Left renal pelvis (tissue), 4 donors: ENCODE measurements at regions not wholly inside any gene's neighbourhood (a gene's known extent, or its start where the extent isn't known, plus 50 kb on each side); places are given as distances from the start of the nearest gene placed in this dataset.
"Not testable (repeated sequence)": the region's sequence is repeated elsewhere in the genome, so short reads cannot be mapped to it uniquely, and the experiment has no call there.

Source experiments
- DNase-seq, 4 donors: peaks; one replicate each; pipeline ENCODE4 v3.0.0-alpha.2; 2013; ENCODE audit warnings: low read depth in 4 of 4, low spot score in 3 of 4

- no peak for DNase-seq
These were observed 203.0 kb upstream of the MYL2 start for GRCh38 chr12:111123390-111123789.

- DNase-seq: peak in 3 of 4 donors; percentile 44 to 56 (median 50)
These were observed 202.1 kb upstream of the MYL2 start for GRCh38 chr12:111122458-111122878.

- no peak for DNase-seq
These were observed 201.5 kb upstream of the MYL2 start for GRCh38 chr12:111121840-111122239.

GRCh38 chr12:111120578-111120977, 200.2 kb upstream of the MYL2 start:
- no peak for DNase-seq

- no peak for DNase-seq
These were observed 196.6 kb upstream of the MYL2 start for GRCh38 chr12:111117017-111117416.

GRCh38 chr12:111113313-111113712, 192.9 kb upstream of the MYL2 start:
- DNase-seq: not testable (repeated sequence)

- no peak for DNase-seq
These were observed 192.1 kb upstream of the MYL2 start for GRCh38 chr12:111112311-111113098.

- DNase-seq: no peak
These were observed 191.3 kb upstream of the MYL2 start for GRCh38 chr12:111111681-111112080.

- no peak for DNase-seq
These were observed 190.2 kb upstream of the MYL2 start for GRCh38 chr12:111110556-111110955.

- DNase-seq: no peak
These were observed 188.3 kb upstream of the MYL2 start for GRCh38 chr12:111108726-111109125.

- DNase-seq: no peak
These were observed 187.2 kb upstream of the MYL2 start for GRCh38 chr12:111107392-111108178.

GRCh38 chr12:111105294-111105693, 184.9 kb upstream of the MYL2 start:
- no peak for DNase-seq

GRCh38 chr12:111103583-111103982, 183.2 kb upstream of the MYL2 start:
- no peak for DNase-seq

GRCh38 chr12:111102102-111102739, 181.8 kb upstream of the MYL2 start:
- no peak for DNase-seq

GRCh38 chr12:111101003-111101402, 180.6 kb upstream of the MYL2 start:
- DNase-seq: no peak

GRCh38 chr12:111100554-111100953, 180.2 kb upstream of the MYL2 start:
- no peak for DNase-seq

- no peak for DNase-seq
These were observed 179.6 kb upstream of the MYL2 start for GRCh38 chr12:111100003-111100402.

GRCh38 chr12:111099186-111099585, 178.8 kb upstream of the MYL2 start:
- no peak for DNase-seq

- no peak for DNase-seq
These were observed 174.0 kb upstream of the MYL2 start for GRCh38 chr12:111094157-111095010.

- no peak for DNase-seq
These were observed 173.2 kb upstream of the MYL2 start for GRCh38 chr12:111093428-111094142.
